HG02678 (cell line): ENCODE measurements at regions not wholly inside any gene's neighbourhood (a gene's known extent, or its start where the extent isn't known, plus 50 kb on each side); places are given as distances from the start of the nearest gene placed in this dataset.

Source experiments
- ATAC-seq: cut with Tn5 transposase; IDR thresholded peaks from one replicate; pipeline ENCODE4 v1.9.1; 2021; ENCODE audit warnings: mild to moderate bottlenecking, moderate library complexity; ENCODE audit not compliant: unreplicated experiment

DNA sequence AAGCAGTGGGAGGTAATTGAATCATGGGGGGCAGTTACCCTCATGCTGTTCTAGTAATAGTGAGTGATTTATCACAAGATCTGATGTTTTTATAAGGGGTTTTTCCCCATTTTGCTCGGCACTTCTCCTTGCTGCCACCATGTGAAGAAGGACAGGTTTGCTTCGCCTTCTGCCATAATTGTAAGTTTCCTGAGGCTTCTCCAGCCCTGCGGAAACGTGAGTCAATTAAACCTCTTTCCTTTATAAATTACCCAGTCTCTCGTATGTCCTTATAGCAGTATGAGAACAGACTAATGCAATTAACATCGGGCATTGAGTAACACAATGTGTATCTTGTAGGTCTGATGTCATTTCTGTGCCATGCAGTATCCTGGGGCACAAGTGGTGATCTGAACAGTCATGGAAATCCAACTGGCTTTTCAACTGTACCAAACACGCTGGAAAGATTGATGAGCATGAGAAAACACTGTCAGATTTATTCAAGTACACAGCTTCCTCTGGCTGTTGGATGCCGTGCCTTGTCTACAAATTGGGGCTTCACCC is 208.6 kb upstream of the KIAA1217 start:
- ATAC-seq, result no peak

DNA sequence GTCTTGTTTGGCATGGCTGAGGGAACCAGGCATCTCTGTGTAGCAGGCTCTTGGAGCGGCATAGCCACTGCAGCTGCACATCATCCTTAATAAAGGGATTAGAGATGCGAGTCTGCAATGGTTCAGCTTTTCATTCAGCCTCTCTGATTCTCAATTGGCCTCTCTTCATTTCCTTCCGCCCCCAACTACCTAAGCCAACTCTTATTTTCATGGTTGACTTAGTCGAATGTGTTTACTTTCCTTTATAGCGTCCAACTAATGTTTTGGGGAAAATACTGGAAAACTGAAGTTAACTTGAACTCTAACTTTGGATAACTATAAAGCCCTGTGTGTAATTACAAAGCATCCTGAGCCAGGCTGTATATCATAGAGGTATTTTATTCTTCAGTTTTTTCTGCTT is 202.2 kb upstream of the KIAA1217 start:
- ATAC-seq, result no peak

GRCh38 chr10:24007359-24007758 is 201.6 kb upstream of the KIAA1217 start:
- no peak for ATAC-seq

DNA sequence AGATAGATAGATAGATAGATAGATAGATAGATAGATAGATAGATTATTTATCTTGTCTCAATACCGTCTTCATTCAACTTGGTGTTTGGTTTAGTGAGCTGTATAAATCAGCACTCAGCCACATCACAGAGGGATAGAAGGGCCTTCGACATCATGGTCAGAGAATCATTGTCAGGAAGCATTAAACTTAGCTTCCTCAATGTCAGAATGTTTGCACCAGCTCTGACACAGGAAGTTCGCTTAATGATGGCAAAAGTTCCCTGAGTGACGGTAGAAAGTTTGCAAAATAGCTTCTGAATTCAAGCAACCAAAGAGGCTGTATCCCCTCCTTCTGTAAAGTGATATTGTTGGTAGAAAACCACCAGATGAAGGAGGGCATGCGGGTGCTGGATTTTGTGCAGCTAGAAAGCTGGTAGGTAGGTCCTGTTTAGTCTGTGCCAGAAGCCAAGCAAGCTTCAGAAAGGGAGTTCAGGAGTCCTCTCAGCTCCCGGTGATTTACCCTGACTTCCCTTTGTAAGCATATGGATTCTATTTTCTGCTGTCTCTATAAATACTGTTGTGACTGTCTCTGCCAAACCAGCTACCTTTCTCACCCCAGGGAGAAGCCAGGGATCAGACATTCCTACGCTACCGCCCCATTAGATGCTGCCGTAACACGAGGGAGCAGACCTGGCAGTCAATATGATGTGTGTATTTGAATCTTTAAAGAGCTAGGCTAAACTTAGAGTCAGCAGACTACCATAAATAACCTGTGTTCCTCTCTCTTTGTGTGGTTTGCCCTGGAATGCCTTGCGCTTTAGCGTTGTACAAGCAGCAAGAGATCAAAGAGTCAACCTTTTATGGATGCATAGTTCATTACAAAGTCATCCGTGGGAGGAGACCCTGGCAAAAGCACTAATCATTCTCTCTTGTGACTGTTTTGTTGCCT is 200.5 kb upstream of the KIAA1217 start:
- no peak for ATAC-seq

DNA sequence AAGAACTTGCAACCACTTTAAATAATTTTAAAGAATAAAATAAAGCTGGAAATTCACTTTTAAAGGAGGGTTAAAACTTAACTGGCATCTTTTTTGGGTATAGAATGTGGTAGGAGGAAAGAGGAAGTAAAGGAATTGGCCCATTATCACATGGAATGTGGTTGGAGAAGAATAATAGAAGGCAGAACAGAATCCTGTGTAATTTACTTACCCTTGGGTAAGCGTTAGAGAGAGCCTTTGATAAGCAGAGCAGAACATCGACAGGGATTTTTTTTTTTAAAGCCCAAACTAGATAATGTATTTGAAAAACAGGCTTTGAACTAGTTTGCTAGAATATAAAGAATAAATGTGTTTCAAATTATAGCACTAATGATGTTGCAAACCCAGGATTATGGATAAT is 199.8 kb upstream of the KIAA1217 start:
- no peak for ATAC-seq

DNA sequence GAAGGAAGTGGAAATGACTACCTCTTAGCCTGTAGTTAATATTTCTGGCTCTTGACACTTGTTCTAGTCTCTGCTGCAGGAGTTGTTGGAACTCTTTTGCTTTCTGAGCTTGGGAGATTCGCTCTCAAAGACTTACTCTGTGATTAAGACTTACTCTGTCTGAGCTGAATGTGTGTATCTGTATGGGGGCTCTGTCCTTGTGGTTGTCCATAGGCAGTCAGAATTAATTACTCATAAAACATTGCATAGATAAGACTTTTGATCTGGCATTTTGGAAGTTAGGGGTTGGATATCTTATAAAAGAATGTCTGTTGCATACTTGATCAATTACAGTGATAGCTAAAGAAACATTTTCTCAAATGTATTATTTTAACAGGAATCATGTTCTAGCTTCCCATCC is 199.2 kb upstream of the KIAA1217 start:
- no peak for ATAC-seq

GRCh38 chr10:24010436-24010970 is 198.4 kb upstream of the KIAA1217 start:
- ATAC-seq, result no peak

GRCh38 chr10:24012249-24012803 is 196.6 kb upstream of the KIAA1217 start:
- ATAC-seq, result no peak

GRCh38 chr10:24027107-24027506 is 181.8 kb upstream of the KIAA1217 start:
- no peak for ATAC-seq

GRCh38 chr10:24034571-24034970 is 174.4 kb upstream of the KIAA1217 start:
- ATAC-seq, result no peak

DNA sequence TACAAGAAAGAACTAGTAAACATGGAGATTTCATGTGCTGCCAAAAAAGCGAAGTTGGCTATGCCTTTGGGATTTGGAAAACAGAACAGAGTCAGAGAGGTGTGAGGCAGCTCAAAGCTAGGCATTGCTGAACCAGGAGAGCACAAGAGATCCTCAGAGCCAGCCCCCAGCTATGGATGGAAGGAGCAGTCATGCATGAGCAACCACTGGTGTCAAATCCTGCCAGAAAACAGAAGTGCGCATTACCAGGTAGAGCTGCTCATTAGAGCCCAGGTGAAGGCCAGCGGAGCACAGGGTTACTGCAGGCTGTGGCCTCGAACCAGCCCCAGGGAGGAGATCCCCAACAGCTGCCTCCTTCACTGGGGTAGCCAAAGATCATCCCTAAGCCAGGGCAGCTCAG is 173.2 kb upstream of the KIAA1217 start:
- ATAC-seq, result no peak

DNA sequence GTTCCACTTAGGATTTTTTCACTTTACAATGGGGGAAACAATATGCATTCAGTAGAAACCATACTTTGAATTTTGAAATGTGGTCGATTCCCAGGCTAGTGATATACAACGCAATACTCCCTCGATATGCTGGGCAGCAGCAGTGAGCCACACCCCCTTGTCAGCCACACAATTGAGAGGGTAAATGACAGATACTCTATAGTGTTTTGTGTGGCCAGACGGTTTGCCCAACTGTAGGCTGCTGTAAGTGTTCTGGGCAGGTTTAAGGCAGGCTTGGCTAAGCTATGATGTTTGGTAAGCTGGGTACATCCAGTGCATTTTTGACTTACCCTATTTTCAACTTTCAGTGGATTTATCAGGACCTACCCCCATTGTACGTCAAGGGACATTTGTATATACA is 169.6 kb upstream of the KIAA1217 start:
- ATAC-seq, result no peak

GRCh38 chr10:24039897-24040296 is 169.0 kb upstream of the KIAA1217 start:
- ATAC-seq, result no peak

DNA sequence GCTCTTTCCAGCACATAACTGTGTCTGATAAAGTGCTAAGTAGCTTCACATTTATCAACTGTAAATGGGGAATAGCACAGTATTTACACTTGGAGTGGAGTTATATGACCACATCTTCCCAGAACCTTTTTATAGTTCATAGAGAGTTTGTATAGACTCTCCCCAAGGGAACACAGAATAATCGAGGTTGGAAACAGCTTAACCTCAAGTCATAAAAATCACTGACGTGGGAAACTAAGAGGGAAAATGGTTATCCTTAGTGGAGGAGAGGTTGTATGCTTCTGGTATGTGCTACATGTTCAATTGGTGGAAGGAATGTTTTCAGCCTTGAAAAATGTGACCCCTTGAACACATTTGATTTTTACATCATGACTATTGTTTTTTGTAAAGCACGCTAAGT is 167.9 kb upstream of the KIAA1217 start:
- no peak for ATAC-seq

DNA sequence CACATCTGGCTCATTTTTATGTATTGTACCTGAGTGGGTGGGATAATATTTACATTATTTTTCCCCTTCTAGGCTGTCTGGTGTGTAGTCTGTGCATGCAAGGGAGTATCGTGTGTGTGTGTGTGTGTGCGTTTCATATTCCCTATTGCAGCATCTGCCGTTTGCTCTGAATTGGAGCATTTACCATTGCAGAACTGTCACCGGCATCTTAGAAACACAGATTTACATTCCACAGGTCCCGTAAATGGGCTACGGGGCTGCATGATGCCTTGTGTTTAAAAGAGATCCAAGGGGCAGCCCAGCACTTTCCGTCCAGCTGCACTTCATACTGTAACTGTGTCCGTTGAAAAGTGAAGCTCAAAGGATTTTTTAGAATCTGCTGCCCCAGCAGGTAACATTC is 167.1 kb upstream of the KIAA1217 start:
- ATAC-seq, result no peak

DNA sequence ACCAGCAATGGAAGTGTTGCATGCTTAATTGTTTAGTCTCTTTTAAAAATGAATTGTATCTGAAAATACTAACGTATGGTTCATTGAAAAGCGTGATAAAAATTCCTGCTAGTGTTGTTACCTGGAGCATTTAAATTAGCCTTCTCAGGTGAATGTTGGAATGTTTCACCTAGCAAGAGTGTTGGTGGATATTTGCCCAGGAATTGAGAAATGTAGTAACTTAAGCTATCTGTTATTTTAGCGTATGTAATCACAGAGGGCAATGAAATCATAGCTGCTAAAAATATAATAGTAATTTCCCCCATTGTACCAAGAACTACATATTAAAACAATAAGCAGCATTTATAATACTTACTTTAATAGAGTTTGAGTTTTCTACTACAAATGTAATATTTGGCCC is 166.1 kb upstream of the KIAA1217 start:
- ATAC-seq, result no peak

- ATAC-seq, result no peak
Measured at GRCh38 chr10:24046060-24046459, 162.9 kb upstream of the KIAA1217 start.

GRCh38 chr10:24047176-24047575 is 161.8 kb upstream of the KIAA1217 start:
- ATAC-seq, result no peak

DNA sequence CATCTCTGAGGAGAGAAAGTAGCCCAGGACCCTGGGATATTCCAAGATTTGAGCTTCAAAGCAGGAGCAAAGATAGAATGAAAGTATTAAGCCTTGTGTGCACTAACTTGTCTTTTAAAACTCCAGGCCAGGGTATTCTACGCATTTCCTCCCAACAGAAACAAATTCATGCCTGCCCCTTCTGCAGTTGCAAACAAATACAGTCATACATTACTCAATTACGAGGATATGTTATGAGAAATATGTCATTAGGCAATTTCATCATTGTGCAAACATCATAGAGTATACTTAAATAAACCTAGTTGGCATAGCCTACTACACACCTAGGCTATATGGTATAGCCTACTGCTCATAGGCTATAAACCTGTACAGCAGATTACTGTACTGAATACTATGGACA is 154.5 kb upstream of the KIAA1217 start:
- ATAC-seq, result no peak

- no peak for ATAC-seq
Measured at GRCh38 chr10:24080207-24080606, 128.7 kb upstream of the KIAA1217 start.

DNA sequence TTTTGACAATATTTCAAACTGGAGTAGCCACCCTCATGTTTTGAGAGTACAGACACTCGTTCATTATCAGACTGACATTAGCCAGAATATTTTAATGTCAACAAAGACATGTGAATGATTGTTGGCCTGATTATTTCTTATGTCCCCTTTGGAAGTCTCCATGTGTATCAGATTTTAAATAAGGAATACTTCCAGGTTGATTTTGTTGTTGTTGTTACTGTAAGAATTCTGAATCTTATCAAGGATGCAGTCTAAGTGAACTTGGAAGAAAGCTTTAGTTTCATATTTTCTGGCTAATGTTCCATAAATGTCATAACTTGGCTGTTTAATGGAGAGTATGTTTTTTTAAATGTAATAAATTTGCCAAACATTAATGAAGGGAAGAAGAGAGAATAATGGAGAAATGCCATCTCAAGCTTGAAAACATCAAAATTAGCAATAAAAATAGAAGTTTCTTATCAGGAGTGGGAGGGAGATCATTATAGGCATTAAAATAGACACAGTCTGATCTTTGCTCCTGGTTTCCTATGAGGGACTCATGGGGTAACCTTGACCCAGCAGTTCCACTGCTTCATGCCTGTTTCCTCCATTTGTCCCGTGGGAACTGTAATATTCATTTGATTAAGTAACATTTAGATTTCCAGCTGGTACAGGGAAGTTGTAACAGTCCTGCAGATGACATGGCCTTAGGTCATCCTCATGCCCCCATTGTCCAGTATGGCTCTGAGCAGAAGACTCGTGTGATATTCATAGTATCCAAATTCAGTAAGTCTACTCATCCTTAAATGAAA is 122.4 kb upstream of the KIAA1217 start:
- no peak for ATAC-seq
